ENCODE measurements at regions not wholly inside any gene's neighbourhood (a gene's known extent, or its start where the extent isn't known, plus 50 kb on each side); places are given as distances from the start of the nearest gene placed in this dataset.

GRCh38 chr18:65336411-65336810 is 414.4 kb upstream of the CDH7 start:
- TF ChIP-seq, protein P1, sequence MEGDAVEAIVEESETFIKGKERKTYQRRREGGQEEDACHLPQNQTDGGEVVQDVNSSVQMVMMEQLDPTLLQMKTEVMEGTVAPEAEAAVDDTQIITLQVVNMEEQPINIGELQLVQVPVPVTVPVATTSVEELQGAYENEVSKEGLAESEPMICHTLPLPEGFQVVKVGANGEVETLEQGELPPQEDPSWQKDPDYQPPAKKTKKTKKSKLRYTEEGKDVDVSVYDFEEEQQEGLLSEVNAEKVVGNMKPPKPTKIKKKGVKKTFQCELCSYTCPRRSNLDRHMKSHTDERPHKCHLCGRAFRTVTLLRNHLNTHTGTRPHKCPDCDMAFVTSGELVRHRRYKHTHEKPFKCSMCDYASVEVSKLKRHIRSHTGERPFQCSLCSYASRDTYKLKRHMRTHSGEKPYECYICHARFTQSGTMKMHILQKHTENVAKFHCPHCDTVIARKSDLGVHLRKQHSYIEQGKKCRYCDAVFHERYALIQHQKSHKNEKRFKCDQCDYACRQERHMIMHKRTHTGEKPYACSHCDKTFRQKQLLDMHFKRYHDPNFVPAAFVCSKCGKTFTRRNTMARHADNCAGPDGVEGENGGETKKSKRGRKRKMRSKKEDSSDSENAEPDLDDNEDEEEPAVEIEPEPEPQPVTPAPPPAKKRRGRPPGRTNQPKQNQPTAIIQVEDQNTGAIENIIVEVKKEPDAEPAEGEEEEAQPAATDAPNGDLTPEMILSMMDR (IDR thresholded peaks at IDR 0.05; ENCODE audit: insufficient read depth, low read length, poor library complexity, severe bottlenecking) = no peak
- no peak for TF ChIP-seq EZH2phosphoT487 (conservative IDR thresholded peaks at IDR 0.05; ENCODE audit: low read length)

All from SU-DHL-6 (cell line).